AG04450 (cell line): ENCODE measurements at regions not wholly inside any gene's neighbourhood (a gene's known extent, or its start where the extent isn't known, plus 50 kb on each side); places are given as distances from the start of the nearest gene placed in this dataset.

Experiments
- CTCF ChIA-PET: fragments of 300-600, 350-600 bp; formaldehyde crosslinking; extraction: SDS; loops from one replicate; lab custom pipeline; 2022; ENCODE audit warnings: antibody characterized with exemption, inconsistent platforms; lab: Charles Lee
- POLR2A ChIA-PET: fragments of 350-600 bp; formaldehyde crosslinking; extraction: SDS; loops from one replicate; lab custom pipeline; 2021; ENCODE audit warnings: antibody characterized with exemption, inconsistent platforms; lab: Yijun Ruan, JAX
- DNase-seq: peaks from one replicate; pipeline ENCODE4 v3.0.0-alpha.2; 2011; ENCODE audit warnings: low read depth, low spot score
- H3K27ac ChIP-seq: one replicate; pipeline ENCODE4 v1.5.1; 2012; ENCODE audit warnings: low read depth, low read length, control low read depth
- H3K27me3 ChIP-seq: one replicate; pipeline ENCODE4 v1.6.0; 2012; ENCODE audit warnings: low read length; ENCODE audit not compliant: control insufficient read depth, insufficient read depth
- H3K4me3 ChIP-seq: 2 replicates; pipeline ENCODE4 v1.5.1; 2011; ENCODE audit warnings: mild to moderate bottlenecking, low read depth, low read length, control low read depth
- H3K9me3 ChIP-seq: 2 replicates; pipeline ENCODE4 v1.5.1; 2012; ENCODE audit warnings: low read length; ENCODE audit not compliant: control insufficient read depth, insufficient read depth
- TF ChIP-seq, protein P1 (sequence below): IDR thresholded peaks from 2 replicates; pipeline ENCODE4 v1.5.1; 2011; ENCODE audit warnings: low read depth, low read length, control low read depth, inconsistent platforms

- DNase-seq = peak; percentile 30
- no peak overlapping the region for H3K27ac ChIP-seq
- no peak overlapping the region for H3K4me3 ChIP-seq
- ChIA-PET POLR2A (interaction anchor here (0.6 to 1.2 kb wide), 2 partner anchors 21 to 707 kb away, joined by 3 to 4 read pairs; no protein-coding TSS in a partner anchor), CTCF (interaction anchor here (0.7 kb wide), 1 partner anchor 14 kb away, joined by 3 read pairs; no protein-coding TSS in a partner anchor)
- TF ChIP-seq, protein P1, sequence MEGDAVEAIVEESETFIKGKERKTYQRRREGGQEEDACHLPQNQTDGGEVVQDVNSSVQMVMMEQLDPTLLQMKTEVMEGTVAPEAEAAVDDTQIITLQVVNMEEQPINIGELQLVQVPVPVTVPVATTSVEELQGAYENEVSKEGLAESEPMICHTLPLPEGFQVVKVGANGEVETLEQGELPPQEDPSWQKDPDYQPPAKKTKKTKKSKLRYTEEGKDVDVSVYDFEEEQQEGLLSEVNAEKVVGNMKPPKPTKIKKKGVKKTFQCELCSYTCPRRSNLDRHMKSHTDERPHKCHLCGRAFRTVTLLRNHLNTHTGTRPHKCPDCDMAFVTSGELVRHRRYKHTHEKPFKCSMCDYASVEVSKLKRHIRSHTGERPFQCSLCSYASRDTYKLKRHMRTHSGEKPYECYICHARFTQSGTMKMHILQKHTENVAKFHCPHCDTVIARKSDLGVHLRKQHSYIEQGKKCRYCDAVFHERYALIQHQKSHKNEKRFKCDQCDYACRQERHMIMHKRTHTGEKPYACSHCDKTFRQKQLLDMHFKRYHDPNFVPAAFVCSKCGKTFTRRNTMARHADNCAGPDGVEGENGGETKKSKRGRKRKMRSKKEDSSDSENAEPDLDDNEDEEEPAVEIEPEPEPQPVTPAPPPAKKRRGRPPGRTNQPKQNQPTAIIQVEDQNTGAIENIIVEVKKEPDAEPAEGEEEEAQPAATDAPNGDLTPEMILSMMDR = no peak
- no peaks in the 10 kb centered on the region for H3K27me3 ChIP-seq
- no peaks in the 10 kb centered on the region for H3K9me3 ChIP-seq
Measured at GRCh38 chr5:56543441-56544388, 271.6 kb upstream of the MAP3K1 start.

DNA sequence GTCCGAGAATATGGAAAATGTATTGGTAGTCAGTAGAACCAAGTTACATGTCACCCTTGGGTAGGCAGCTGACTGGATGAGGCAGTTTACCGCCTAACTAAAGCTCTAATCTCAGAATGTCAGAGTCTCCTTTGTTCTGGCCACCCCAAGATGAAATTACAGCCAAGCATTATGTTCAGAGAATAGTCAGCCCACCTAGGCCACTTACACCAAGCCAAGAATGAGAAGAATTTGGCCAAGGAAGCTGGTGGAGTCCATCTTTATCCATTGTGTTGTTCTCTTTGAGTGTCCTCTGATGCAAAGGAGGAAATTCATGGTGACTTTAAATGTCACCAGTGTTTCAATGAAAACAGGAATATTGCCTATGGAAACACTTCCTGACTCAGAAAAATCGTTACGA, 275.1 kb upstream of the MAP3K1 start:
- H3K27ac ChIP-seq = no peak overlapping the region
- TF ChIP-seq, protein P1 = no peak
- no peak for DNase-seq
- no peak overlapping the region for H3K4me3 ChIP-seq
- no peaks in the 10 kb centered on the region; the same call in 1 of the 2 replicates for H3K9me3 ChIP-seq
- ChIA-PET CTCF (no interaction called here), POLR2A (no interaction called here)
- H3K27me3 ChIP-seq = no peaks in the 10 kb centered on the region

GRCh38 chr5:56538580-56538979, 276.8 kb upstream of the MAP3K1 start:
- no peak for DNase-seq
- ChIA-PET CTCF (no interaction called here), POLR2A (no interaction called here)
- Histone ChIP-seq H3K4me3 (no peak overlapping the region), H3K27ac (no peak overlapping the region), H3K27me3 (no peaks in the 10 kb centered on the region), H3K9me3 (no peaks in the 10 kb centered on the region; the same call in 1 of the 2 replicates)
- TF ChIP-seq, protein P1 = no peak

DNA sequence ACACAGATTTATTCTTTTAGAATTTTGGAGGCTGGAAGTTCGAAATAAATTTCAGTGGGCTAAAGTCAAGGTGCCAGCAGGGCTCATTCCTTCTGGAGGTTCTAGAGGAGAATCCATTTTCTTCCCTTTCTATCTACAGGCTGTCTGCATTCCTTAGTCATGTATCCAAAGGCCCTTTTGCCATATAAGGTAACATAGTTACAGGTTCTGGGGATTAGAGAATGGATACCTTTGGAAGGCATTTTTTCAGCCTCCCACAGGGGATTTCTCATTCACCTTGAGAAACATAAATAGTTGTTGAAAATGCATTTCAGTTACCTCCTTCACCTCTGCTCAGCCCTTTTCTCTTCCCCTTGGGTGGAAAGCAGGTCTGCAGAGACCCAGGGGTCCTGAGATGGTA, 280.0 kb upstream of the MAP3K1 start:
- POLR2A ChIA-PET = no interaction called here
- DNase-seq = no peak
- TF ChIP-seq, protein P1 = no peak
- Histone ChIP-seq H3K4me3 (no peak overlapping the region), H3K27me3 (no peaks in the 10 kb centered on the region), H3K9me3 (no peaks in the 10 kb centered on the region; the same call in 1 of the 2 replicates), H3K27ac (no peak overlapping the region)
- CTCF ChIA-PET = no interaction called here

- no peak for DNase-seq
- Histone ChIP-seq H3K27ac (no peak overlapping the region), H3K27me3 (no peaks in the 10 kb centered on the region), H3K4me3 (no peak overlapping the region), H3K9me3 (no peaks in the 10 kb centered on the region; the same call in 1 of the 2 replicates)
- ChIA-PET POLR2A (no interaction called here), CTCF (no interaction called here)
- TF ChIP-seq, protein P1 = no peak
Measured at GRCh38 chr5:56534102-56534829, 281.1 kb upstream of the MAP3K1 start.
